GM12878 (cell line): ENCODE measurements at regions not wholly inside any gene's neighbourhood (a gene's known extent, or its start where the extent isn't known, plus 50 kb on each side); places are given as distances from the start of the nearest gene placed in this dataset.

ENCODE experiments used
- ATAC-seq: fragments of 200-7000 bp; cut with Tn5 transposase; 3 replicates; pipeline ENCODE4 v1.9.1; 2020; ENCODE audit warnings: mild to moderate bottlenecking, moderate library complexity
- BruUV-seq: library from RNA; stranded (reverse); fragments of 400-500 nt; replicated peaks from 2 replicates; lab custom pipeline; 2021; lab: Mats Ljungman, UMichigan
- CTCF ChIA-PET: fragments of 300-600 bp; sonication (Branson Sonifier 250); formaldehyde crosslinking; extraction: SDS; loops from one replicate; lab custom pipeline; 2021; ENCODE audit warnings: inconsistent platforms; lab: Yijun Ruan, JAX
- POLR2A ChIA-PET: fragments of 350-600 bp; formaldehyde crosslinking; extraction: SDS; loops from one replicate; lab custom pipeline; 2021; ENCODE audit warnings: inconsistent platforms; lab: Charles Lee
- RAD21 ChIA-PET: fragments of 300-600 bp; sonication (Branson Sonifier 250); formaldehyde crosslinking; loops from one replicate; lab custom pipeline; 2023; ENCODE audit warnings: antibody characterized with exemption; ENCODE audit not compliant: unreplicated experiment; lab: Charles Lee
- SMC1A ChIA-PET: fragments of 300-600 bp; sonication (Branson Sonifier 250); formaldehyde crosslinking; loops from one replicate; lab custom pipeline; 2023; ENCODE audit not compliant: unreplicated experiment, uncharacterized antibody; lab: Charles Lee
- DNase-seq: peaks from one replicate; pipeline ENCODE4 v3.0.0-alpha.2; 2011; ENCODE audit warnings: low read depth, low spot score
- FAIRE-seq: peaks from 3 replicates; lab custom pipeline; 2011; peaks lifted over from hg19 to GRCh38; lab: Jason Lieb, UNC
- H2AFZ ChIP-seq: 2 replicates; pipeline ENCODE4 v1.6.0; 2011; ENCODE audit warnings: low read depth, low read length, control low read depth; ENCODE audit not compliant: control insufficient read depth
- H3K27ac ChIP-seq: 2 replicates; pipeline ENCODE4 v1.5.1; 2011; ENCODE audit warnings: control low read depth; ENCODE audit not compliant: control insufficient read depth, insufficient read depth
- H3K27me3 ChIP-seq, 2 experiments: replicated peaks in 1 of 2; 2 replicates each; pipeline versions ENCODE4 v1.6.0 to v1.6.1; 2011; ENCODE audit warnings: low read length in 1 of 2; ENCODE audit not compliant: control insufficient read depth in 2 of 2, insufficient read depth in 2 of 2
- H3K36me3 ChIP-seq, 2 experiments: 2 replicates each; pipeline ENCODE4 v1.5.1; 2011; ENCODE audit warnings: low read length in 1 of 2; ENCODE audit not compliant: control insufficient read depth in 2 of 2, insufficient read depth in 2 of 2
- H3K4me1 ChIP-seq: 2 replicates; pipeline ENCODE4 v1.6.1; 2011; ENCODE audit warnings: mild to moderate bottlenecking, low read length, moderate library complexity, mixed read lengths; ENCODE audit not compliant: control insufficient read depth, insufficient read depth
- H3K4me2 ChIP-seq: 2 replicates; pipeline ENCODE4 v1.6.0; 2011; ENCODE audit warnings: control low read depth; ENCODE audit not compliant: control insufficient read depth, insufficient read depth
- H3K4me3 ChIP-seq: fragments of 200-600 bp; sonication (generic); 2 replicates; pipeline ENCODE4 v1.5.1; 2016
- H3K79me2 ChIP-seq: 2 replicates; pipeline ENCODE4 v1.6.0; 2011; ENCODE audit warnings: low read length; ENCODE audit not compliant: control insufficient read depth, insufficient read depth
- H3K9ac ChIP-seq: 2 replicates; pipeline ENCODE4 v1.8.0; 2011; ENCODE audit warnings: low read length, control low read depth, mixed read lengths; ENCODE audit not compliant: control insufficient read depth, insufficient read depth
- H3K9me3 ChIP-seq: replicated peaks from 3 replicates; pipeline ENCODE4 v1.5.1; 2011; ENCODE audit warnings: mild to moderate bottlenecking, low read length; ENCODE audit not compliant: control insufficient read depth, insufficient read depth
- H4K20me1 ChIP-seq: 2 replicates; pipeline ENCODE4 v1.6.0; 2011; ENCODE audit not compliant: control insufficient read depth, insufficient read depth
- ATF7 ChIP-seq: fragments of 450-650 bp; IDR thresholded peaks from 2 replicates; pipeline ENCODE4 v1.6.1; 2016; ENCODE audit warnings: low read depth, mild to moderate bottlenecking
- BMI1 ChIP-seq: fragments of 450-650 bp; IDR thresholded peaks from 2 replicates; pipeline ENCODE4 v1.6.1; 2016; ENCODE audit warnings: mild to moderate bottlenecking, moderate library complexity, borderline replicate concordance
- BRCA1 ChIP-seq: IDR thresholded peaks from 2 replicates; pipeline ENCODE4 v1.6.1; 2011; ENCODE audit warnings: low read depth, low read length, improper control_type of control experiment
- CEBPB ChIP-seq, 2 experiments: fragments of 150-350 bp in 1 of 2; IDR thresholded peaks; 2 replicates each; pipeline ENCODE4 v1.6.1; 2012 to 2014; ENCODE audit warnings: low read depth in 2 of 2, low read length in 2 of 2, borderline replicate concordance in 1 of 2, inconsistent platforms in 1 of 2
- HDGF ChIP-seq: fragments of 450-650 bp; IDR thresholded peaks from 2 replicates; pipeline ENCODE4 v1.6.1; 2016; ENCODE audit warnings: antibody characterized with exemption
- MLLT1 ChIP-seq: fragments of 450-650 bp; IDR thresholded peaks from 2 replicates; pipeline ENCODE4 v1.6.1; 2016; ENCODE audit warnings: mild to moderate bottlenecking
- RCOR1 ChIP-seq: conservative IDR thresholded peaks from 2 replicates; pipeline ENCODE4 v1.6.1; 2012; ENCODE audit warnings: low read depth, low read length, improper control_type of control experiment
- TAF1 ChIP-seq: IDR thresholded peaks from 2 replicates; pipeline ENCODE4 v1.6.1; 2011; ENCODE audit warnings: mild to moderate bottlenecking, low read depth, low read length, borderline replicate concordance
- USF1 ChIP-seq: IDR thresholded peaks from 2 replicates; pipeline ENCODE4 v1.6.1; 2011; ENCODE audit warnings: borderline replicate concordance, low read depth, mild to moderate bottlenecking, moderate library complexity, mixed read lengths, low read length; ENCODE audit not compliant: insufficient read depth; ENCODE audit errors: extremely low read length
- ZNF24 ChIP-seq: fragments of 450-650 bp; IDR thresholded peaks from 2 replicates; pipeline ENCODE4 v1.6.1; 2017; ENCODE audit warnings: antibody characterized with exemption, mild to moderate bottlenecking
- WGBS: methylation state at CpG from one replicate; pipeline ENCODE4 v1.1.6; 2016; ENCODE audit warnings: low lambda C conversion rate; ENCODE audit not compliant: insufficient replicate concordance, insufficient coverage; ENCODE audit errors: missing lambda C conversion rate; 5-methylcytosine and 5-hydroxymethylcytosine counted together
- in situ Hi-C: fragments of 300-500 bp; cut with MboI; formaldehyde crosslinking; loops from 9 replicates; pipeline ENCODE4 v1.14.3; 2018; ENCODE audit warnings: mixed read lengths
- intact Hi-C: fragments of 100-400 bp; cut with micrococcal nuclease; formaldehyde crosslinking; loops from one replicate; pipeline ENCODE4 v1.14.2; 2022; ENCODE audit not compliant: unreplicated experiment

GRCh38 chr11:112836256-112836602, 125.0 kb upstream of the NCAM1 start:
- no peaks in the 10 kb centered on the region for H3K9me3 ChIP-seq
- H3K36me3 ChIP-seq, result no peaks in the 10 kb centered on the region
- 41% methylated on average over 9 of the region's 9 CpGs for WGBS
- peaks cover 0 to 2% of the 10 kb centered on the region in 2 experiments; a peak in 2 of 4 replicates for H3K27me3 ChIP-seq
- no peaks in the 10 kb centered on the region for H3K79me2 ChIP-seq
- TF ChIP-seq ATF7 (no peak), BRCA1 (no peak), USF1 (no peak), ZNF24 (no peak), TAF1 (no peak), CEBPB (IDR thresholded peaks at IDR 0.05; ENCODE audit: borderline replicate concordance in 1 of 2, low read depth in 2 of 2, low read length in 2 of 2) (no peak), MLLT1 (no peak), HDGF (no peak), BMI1 (no peak), RCOR1 (no peak)
- no peak overlapping the region for H3K9ac ChIP-seq
- SMC1A ChIA-PET, result interaction anchor here (0.8 to 0.9 kb wide), 2 partner anchors 19 to 413 kb away, joined by 3 read pairs; no protein-coding TSS in a partner anchor
- BruUV-seq, result no TSS peak
- CTCF ChIA-PET, result no interaction called here
- FAIRE-seq, result no peak
- no peak overlapping the region for H3K4me3 ChIP-seq
- no peak for ATAC-seq
- H3K4me1 ChIP-seq, result no peaks in the 10 kb centered on the region
- H3K4me2 ChIP-seq, result no peak overlapping the region
- POLR2A ChIA-PET, result no interaction called here
- H2AFZ ChIP-seq, result no peak overlapping the region
- intact Hi-C loops (no loop called here), in situ Hi-C loops (no loop called here)
- DNase-seq, result no peak
- no peaks in the 10 kb centered on the region for H4K20me1 ChIP-seq
- no peak overlapping the region for H3K27ac ChIP-seq
- RAD21 ChIA-PET, result no interaction called here
